Limb (tissue), 2 donors: ENCODE measurements at regions not wholly inside any gene's neighbourhood (a gene's known extent, or its start where the extent isn't known, plus 50 kb on each side); places are given as distances from the start of the nearest gene placed in this dataset.

Experiments
- DNase-seq, 2 donors: peaks; one replicate each; pipeline ENCODE4 v3.0.0-alpha.2; 2016; ENCODE audit errors: extremely low spot score in 2 of 2

GRCh38 chr4:188818300-188818699 is 679.1 kb downstream of the TRIML1 start:
- no peak for DNase-seq

GRCh38 chr4:188819233-188819632 is 680.0 kb downstream of the TRIML1 start:
- DNase-seq = no peak

DNA sequence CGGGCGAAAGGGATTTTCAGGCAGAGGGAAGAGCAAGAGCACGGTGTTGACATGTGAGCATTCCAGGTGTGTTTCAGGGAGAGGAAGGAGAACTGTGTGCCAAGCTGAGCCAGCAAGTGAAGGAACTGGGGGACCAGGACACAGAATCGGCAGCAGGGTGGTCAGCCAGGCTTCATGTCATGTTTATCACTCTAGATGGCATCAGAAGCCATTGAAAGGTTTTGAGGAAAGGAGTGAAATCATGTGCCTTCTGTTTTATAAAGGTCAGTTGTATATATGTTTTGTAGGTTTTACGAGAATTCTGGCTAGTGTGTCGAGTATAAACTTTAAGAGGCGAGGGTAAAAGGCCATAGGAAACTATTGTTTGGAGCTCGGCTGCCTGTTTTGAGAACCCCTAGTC is 682.3 kb downstream of the TRIML1 start:
- no peak for DNase-seq

DNA sequence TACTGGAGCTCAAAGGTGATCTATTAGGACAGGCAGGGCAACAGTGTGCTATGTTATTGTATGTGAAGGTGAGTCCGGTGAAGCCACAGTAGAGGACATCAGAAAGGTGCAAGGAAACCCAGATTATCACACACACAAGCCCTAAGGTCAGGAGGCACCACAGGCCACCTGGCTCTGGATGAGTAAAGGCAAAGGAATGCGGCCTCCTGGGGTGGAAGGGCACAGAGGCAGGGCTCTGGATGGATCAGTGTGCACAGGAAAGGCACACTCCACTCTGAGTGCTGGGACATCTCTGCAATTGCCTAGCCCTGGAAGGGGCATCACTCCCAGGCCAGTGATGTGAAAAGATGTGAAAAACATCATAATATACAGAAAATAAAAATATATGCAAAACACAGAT is 683.5 kb downstream of the TRIML1 start:
- DNase-seq = no peak

GRCh38 chr4:188824553-188824952 is 685.3 kb downstream of the TRIML1 start:
- DNase-seq = no peak

- no peak for DNase-seq
Observed at GRCh38 chr4:188826393-188826792, 687.2 kb downstream of the TRIML1 start.

- DNase-seq = peak in 1 of 2 donors; percentile 5
Observed at GRCh38 chr4:188839704-188840103, 700.5 kb downstream of the TRIML1 start.

DNA sequence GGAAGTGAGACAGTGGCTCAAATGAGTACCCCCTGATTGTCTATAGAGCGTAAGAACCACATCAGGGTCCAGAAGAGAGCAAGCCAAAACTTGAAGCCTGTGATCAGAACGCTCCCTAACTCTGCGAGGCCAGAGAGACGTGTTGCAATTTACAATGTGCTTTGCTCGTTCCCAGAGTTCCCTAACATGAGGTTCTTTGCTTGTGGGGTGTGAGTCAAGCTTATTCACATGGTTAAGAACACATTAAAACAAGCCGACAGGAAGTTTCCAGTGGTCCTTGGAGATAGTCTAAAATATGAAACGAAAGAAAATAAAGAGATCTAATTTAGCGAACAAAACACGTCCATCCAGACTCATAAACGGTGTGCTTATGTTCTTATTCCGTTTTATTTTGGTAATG is 702.3 kb downstream of the TRIML1 start:
- no peak for DNase-seq

DNA sequence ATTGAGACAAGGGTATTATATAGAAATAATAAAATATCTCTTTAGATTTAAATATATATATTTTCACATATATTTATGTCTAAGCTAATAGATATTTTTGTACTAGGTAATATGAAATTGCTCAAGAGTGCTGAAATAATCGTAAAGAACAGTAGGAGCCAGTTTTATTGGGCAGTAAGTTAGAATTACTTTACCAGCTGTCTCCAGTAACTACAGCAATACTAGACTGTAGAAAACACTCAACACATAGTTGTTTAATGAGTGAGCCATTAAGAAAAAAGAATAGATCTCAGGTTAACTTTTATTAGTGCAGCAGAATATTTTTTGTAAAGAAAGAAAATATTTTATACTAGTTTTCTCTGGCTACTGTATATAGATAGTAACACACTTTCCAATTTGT is 715.2 kb downstream of the TRIML1 start:
- DNase-seq = peak in 1 of 2 donors; percentile 10

DNA sequence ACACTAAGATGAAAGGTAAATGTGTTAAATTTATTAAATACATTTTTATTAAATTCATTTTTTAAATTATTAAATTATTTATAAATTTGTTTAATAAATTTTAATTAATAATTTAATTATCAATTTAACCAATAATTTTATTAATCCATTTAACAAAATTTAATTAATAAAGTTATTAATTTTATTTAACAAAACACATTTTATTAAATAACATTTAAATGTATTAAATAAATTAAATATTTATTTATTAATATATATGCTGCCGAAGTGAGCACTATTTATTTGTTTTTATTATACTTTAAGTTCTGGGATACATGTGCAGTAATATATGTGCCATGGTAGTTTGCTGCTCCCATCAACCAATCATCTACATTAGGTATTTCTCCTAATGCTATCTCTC is 719.5 kb downstream of the TRIML1 start:
- DNase-seq = no peak

GRCh38 chr4:188864741-188865140 is 725.5 kb downstream of the TRIML1 start:
- DNase-seq = no peak

- DNase-seq = no peak
Observed at GRCh38 chr4:188867796-188868195, 728.6 kb downstream of the TRIML1 start.

- no peak for DNase-seq
Observed at GRCh38 chr4:188869581-188869980, 730.3 kb downstream of the TRIML1 start.

DNA sequence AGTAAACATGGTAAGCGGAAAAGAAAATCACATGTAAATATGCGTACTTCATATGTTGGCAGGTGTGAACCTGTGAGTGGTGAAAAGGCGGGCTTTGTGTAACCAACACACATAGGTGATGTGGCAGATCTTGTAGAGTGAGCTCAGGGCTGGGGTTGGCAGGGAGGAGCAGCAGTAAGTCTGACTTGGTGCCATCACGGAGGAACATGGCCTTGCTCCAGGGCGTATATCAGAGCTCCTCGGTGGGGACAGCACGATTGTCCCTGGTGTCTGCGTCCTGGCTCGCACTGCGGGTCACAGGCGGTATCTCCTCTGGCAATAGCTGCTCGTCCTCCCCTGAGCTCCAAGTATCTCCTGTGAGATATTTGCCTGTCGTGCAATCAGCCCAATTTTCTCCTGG is 733.6 kb downstream of the TRIML1 start:
- no peak for DNase-seq

GRCh38 chr4:188876881-188877280 is 737.6 kb downstream of the TRIML1 start:
- no peak for DNase-seq

DNA sequence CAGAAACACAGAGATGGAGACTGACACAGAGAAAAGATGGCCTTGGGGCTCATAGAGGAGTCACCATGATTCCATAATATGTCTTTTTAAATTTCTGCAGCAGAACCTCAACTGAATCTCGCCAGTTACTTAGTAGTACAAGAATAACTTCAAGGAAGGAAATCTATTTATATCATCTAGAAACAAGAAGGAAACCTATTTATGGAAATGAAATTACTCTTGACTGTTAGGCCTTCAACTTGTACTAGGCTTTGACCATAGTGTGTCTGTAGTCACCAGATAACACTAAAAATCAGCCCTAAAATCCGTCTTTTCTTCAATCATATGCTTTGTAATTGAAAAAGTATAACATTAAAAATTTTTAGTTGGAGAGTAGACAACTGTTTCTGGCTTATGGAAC is 740.4 kb downstream of the TRIML1 start:
- DNase-seq = no peak

DNA sequence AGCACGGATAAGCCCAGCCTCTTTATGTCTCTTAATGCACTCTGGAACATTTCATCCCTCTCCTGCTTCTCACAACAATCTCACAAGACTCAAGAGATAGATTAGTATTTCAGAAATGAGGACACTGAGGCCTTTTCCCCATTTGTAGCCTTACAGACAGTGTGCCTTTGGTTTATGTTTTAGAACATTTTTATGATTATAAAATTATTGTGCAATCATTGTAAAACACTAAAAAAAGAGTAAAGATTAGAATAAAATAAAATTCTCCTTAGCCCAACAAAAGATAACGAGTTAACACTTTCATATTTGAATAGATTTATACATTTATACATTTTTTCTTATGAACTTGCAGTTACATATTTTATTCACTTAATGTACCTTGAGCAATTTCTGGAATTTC is 748.7 kb downstream of the TRIML1 start:
- DNase-seq = no peak

DNA sequence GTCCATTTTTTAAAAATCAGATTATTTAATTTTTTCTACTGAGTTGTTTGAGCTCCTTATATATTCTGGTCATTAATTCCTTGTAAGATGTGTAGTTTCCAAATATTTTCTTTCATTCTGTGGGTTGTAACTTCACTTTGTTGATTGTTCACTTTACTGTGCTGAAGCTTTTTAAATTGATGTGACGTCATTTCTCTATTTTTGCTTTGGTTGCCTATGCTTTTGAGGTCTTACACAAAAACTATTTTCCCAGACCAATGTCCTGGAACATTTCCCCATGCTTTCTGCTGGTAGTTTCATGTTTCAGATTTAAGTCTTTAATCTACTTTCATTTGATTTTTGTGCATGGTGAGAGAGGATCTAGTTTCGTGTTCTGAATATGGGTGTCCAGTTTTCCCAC is 753.6 kb downstream of the TRIML1 start:
- no peak for DNase-seq

DNA sequence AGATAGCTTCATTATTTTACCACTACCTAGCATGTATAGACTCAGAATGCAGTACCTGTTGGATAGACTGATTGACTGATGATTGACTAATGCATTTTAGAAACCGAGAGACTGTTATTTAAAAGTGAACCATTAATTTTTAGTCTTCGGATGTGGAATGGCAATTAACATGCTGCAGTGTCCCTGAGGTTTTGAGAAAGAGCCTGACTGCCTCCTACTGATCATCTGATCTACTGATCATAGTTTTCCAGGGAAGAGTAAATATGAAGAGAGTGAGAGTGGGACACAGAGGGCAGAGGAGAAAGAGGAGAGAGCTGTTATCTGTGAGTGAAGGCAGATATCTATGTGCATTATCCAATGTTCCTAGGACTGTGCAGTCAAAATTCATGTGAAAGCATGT is 764.7 kb downstream of the TRIML1 start:
- no peak for DNase-seq

DNA sequence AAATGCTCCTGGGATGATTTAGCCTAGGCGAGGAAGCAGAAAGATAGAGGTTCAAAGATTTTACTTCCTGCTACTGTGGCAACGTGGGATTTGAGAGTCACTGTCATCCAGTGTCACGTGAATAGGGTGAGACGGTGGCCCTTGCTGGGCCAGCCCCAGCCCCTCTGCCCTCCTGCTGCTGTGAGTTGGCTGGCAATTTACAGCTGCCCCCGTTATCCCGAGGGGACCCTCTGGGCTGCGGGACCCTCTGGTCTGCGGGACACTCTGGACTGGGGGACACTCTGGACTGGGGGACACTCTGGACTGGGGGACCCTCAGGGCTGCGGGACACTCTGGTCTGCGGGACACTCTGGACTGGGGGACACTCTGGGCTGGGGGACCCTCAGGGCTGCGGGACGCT is 765.4 kb downstream of the TRIML1 start:
- DNase-seq = no peak

DNA sequence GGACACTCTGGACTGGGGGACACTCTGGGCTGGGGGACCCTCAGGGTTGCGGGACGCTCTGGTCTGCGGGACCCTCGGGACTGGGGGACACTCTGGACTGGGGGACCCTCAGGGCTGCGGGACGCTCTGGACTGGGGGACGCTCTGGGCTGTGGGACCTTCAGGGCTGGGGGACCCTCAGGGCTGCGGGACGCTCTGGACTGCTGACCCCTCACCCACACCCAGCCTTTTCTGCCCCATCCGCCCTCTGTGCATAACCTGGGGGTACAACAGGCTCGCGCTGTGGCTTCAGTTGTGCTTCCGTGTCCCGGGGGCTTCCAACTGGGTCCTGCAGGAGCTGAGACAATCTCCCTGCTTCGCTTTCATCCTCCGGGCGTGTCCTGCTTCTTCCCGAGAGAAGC is 766.0 kb downstream of the TRIML1 start:
- no peak for DNase-seq

- DNase-seq = no peak
Observed at GRCh38 chr4:188911199-188911598, 772.0 kb downstream of the TRIML1 start.

DNA sequence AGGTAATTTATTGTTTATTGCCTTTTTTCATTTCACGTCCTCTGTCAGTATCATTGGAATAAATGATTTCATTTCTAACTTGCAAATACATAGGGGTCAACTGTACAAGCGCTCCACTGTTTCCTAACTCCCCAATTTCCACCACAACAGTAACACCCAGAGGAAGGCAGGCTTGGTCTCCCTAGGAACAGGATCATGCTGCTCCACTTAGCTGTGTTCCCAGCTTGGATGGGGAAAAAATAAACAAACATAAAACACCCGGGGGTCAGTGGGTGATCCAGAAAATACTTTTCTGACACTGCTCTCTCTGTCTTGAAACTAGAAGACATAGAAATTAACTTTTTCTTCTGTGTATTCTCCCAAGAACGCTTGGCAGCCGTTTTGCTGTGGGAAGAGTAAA is 772.5 kb downstream of the TRIML1 start:
- no peak for DNase-seq

DNA sequence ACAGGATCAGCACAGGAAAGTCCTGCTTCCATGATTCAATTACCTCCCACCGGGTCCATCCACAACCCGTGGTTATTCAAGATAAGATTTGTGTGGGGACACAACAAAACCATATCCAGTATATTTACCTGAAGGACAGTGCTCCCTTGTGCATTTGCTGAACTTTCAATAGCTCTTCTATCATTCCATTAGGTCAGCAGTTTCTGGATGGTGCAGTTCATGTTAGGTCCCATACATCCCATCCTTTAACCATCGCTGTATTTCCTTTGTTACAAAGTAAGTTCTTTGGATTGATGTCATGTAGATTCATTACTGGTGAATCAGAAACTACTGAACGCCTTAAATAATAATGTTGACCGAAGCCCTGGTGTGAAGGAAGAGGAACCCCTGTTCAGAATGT is 775.9 kb downstream of the TRIML1 start:
- DNase-seq = no peak

- DNase-seq = no peak
Observed at GRCh38 chr4:188918787-188919186, 779.5 kb downstream of the TRIML1 start.
